WTC11 (cell line): ENCODE measurements at regions not wholly inside any gene's neighbourhood (a gene's known extent, or its start where the extent isn't known, plus 50 kb on each side); places are given as distances from the start of the nearest gene placed in this dataset.

Experiments used
- ATAC-seq: fragments of 200-7000 bp; cut with Tn5 transposase; 2 replicates; pipeline ENCODE4 v1.10.0; 2021; ENCODE audit warnings: mild to moderate bottlenecking, moderate library complexity
- CTCF ChIA-PET: fragments of 300-600 bp; sonication (Branson Sonifier 250); formaldehyde crosslinking; loops from one replicate; lab custom pipeline; 2021; ENCODE audit warnings: antibody characterized with exemption; lab: Charles Lee
- POLR2A ChIA-PET: fragments of 350-600 bp; sonication (Branson Sonifier 250); formaldehyde crosslinking; loops from one replicate; lab custom pipeline; 2021; ENCODE audit warnings: antibody characterized with exemption; lab: Charles Lee
- DNase-seq: peaks from one replicate; pipeline ENCODE4 v3.0.0; 2021; ENCODE audit warnings: low spot score
- H3K27ac Mint-ChIP-seq: 2 replicates; pipeline ENCODE4 v1.8.0; 2021; ENCODE audit warnings: mixed read lengths
- H3K27me3 Mint-ChIP-seq: 2 replicates; pipeline ENCODE4 v1.8.0; 2021; ENCODE audit warnings: low read depth, mild to moderate bottlenecking, moderate library complexity, mixed read lengths
- H3K36me3 Mint-ChIP-seq: 2 replicates; pipeline ENCODE4 v1.8.0; 2021; ENCODE audit warnings: mixed read lengths
- H3K4me1 Mint-ChIP-seq: 2 replicates; pipeline ENCODE4 v1.8.0; 2022; ENCODE audit warnings: mixed read lengths
- H3K4me3 Mint-ChIP-seq: 2 replicates; pipeline ENCODE4 v1.8.0; 2021; ENCODE audit warnings: mild to moderate bottlenecking, moderate library complexity, mixed read lengths
- H3K9me3 Mint-ChIP-seq: 2 replicates; pipeline ENCODE4 v1.8.0; 2021; ENCODE audit warnings: mixed read lengths
- ATF1 ChIP-seq: sonication (generic); formaldehyde crosslinking; IDR thresholded peaks from 2 replicates; pipeline ENCODE4 v1.8.1; 2023; ENCODE audit warnings: mild to moderate bottlenecking, moderate library complexity, missing genetic modification reagents
- FOXJ3 ChIP-seq: sonication (generic); formaldehyde crosslinking; IDR thresholded peaks from 2 replicates; pipeline ENCODE4 v1.9.0; 2021; ENCODE audit warnings: missing genetic modification reagents, mild to moderate bottlenecking, borderline replicate concordance
- GTF2I ChIP-seq: fragments of 250-450 bp; sonication (Bioruptor Pico); conservative IDR thresholded peaks from 2 replicates; pipeline ENCODE4 v1.4.0; 2021; ENCODE audit warnings: mild to moderate bottlenecking
- HMGA2 ChIP-seq: fragments of 250-450 bp; sonication (Bioruptor Pico); IDR thresholded peaks from 2 replicates; pipeline ENCODE4 v1.4.0; 2021; ENCODE audit warnings: mild to moderate bottlenecking, moderate library complexity
- IRF2 ChIP-seq: sonication (generic); formaldehyde crosslinking; IDR thresholded peaks from 2 replicates; pipeline ENCODE4 v1.8.0; 2022; ENCODE audit warnings: low read depth, missing genetic modification reagents, borderline replicate concordance
- MYBL2 ChIP-seq: sonication (generic); formaldehyde crosslinking; IDR thresholded peaks from 2 replicates; pipeline ENCODE4 v1.8.1; 2023; ENCODE audit warnings: mild to moderate bottlenecking, moderate library complexity, missing genetic modification reagents
- NFE2L1 ChIP-seq: sonication (generic); formaldehyde crosslinking; IDR thresholded peaks from 2 replicates; pipeline ENCODE4 v1.8.1; 2023; ENCODE audit warnings: missing genetic modification reagents
- NR2C2 ChIP-seq: sonication (generic); formaldehyde crosslinking; IDR thresholded peaks from 2 replicates; pipeline ENCODE4 v1.8.0; 2022; ENCODE audit warnings: mild to moderate bottlenecking, missing genetic modification reagents
- OVOL2 ChIP-seq: fragments of 250-450 bp; sonication (Bioruptor Pico); IDR thresholded peaks from 2 replicates; pipeline ENCODE4 v1.9.0; 2021; ENCODE audit warnings: mild to moderate bottlenecking, borderline replicate concordance
- TP53 ChIP-seq: sonication (generic); formaldehyde crosslinking; IDR thresholded peaks from 2 replicates; pipeline ENCODE4 v1.8.1; 2023; ENCODE audit warnings: mild to moderate bottlenecking, missing genetic modification reagents
- ZBTB21 ChIP-seq: sonication (generic); formaldehyde crosslinking; IDR thresholded peaks from 2 replicates; pipeline ENCODE4 v1.8.1; 2023; ENCODE audit warnings: mild to moderate bottlenecking, missing genetic modification reagents, borderline replicate concordance
- ZNF121 ChIP-seq: sonication (generic); formaldehyde crosslinking; IDR thresholded peaks from 2 replicates; pipeline ENCODE4 v1.8.0; 2023; ENCODE audit warnings: missing genetic modification reagents
- ZNF317 ChIP-seq: sonication (generic); formaldehyde crosslinking; IDR thresholded peaks from 2 replicates; pipeline ENCODE4 v1.8.1; 2023; ENCODE audit warnings: low read depth, mild to moderate bottlenecking, moderate library complexity, missing genetic modification reagents, borderline replicate concordance
- TF ChIP-seq, protein P1 (sequence below): sonication (generic); formaldehyde crosslinking; IDR thresholded peaks from 2 replicates; pipeline ENCODE4 v1.8.1; 2023; ENCODE audit warnings: mild to moderate bottlenecking, missing genetic modification reagents, borderline replicate concordance
- TF ChIP-seq, protein P2 (sequence below): sonication (generic); formaldehyde crosslinking; IDR thresholded peaks from 2 replicates; pipeline ENCODE4 v1.8.1; 2022; ENCODE audit warnings: mild to moderate bottlenecking, missing genetic modification reagents, moderate library complexity, borderline replicate concordance
- TF ChIP-seq, protein P3 (sequence below): fragments of 200-600 bp; IDR thresholded peaks from 2 replicates; pipeline ENCODE4 v1.8.0; 2022; ENCODE audit warnings: antibody characterized with exemption
- TF ChIP-seq, protein P4 (sequence below): sonication (generic); formaldehyde crosslinking; IDR thresholded peaks from 2 replicates; pipeline ENCODE4 v1.8.1; 2022; ENCODE audit warnings: low read depth, missing genetic modification reagents, borderline replicate concordance
- TF ChIP-seq, protein P5 (sequence below): sonication (generic); formaldehyde crosslinking; conservative IDR thresholded peaks from 2 replicates; pipeline ENCODE4 v1.8.1; 2023; ENCODE audit warnings: mild to moderate bottlenecking, low read depth, missing genetic modification reagents, moderate library complexity

DNA sequence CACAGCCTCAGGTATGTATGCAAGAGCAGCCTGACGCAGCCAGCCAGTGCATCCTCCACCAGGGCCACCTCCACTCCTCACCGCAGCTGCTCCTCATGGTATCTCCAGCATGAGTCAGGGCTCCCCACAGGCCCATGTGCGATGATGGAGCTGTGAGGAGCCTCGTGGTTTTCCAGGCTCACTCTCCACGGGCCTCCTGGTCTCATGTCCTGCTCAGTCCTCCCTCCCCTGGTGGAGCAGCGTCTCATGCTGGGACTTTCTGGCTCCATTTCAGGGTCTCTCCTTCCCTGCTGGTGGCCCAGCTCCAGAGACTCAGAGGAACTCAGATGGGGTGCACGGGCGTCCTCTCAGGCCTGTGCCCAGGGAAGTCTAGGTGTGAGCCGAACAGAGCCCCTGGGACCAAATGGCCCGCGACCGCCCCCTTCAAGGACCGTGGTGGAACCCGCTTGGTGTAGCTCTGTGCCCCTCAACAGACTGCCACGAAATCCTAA is 70.4 kb downstream of the METRNL start:
- Mint-ChIP-seq H3K4me1 (peaks cover 12% of the 10 kb centered on the region), H3K27ac (no peak overlapping the region), H3K27me3 (no peaks in the 10 kb centered on the region; the same call in 1 of the 2 replicates), H3K9me3 (peaks cover 3% of the 10 kb centered on the region; the same call in 1 of the 2 replicates), H3K4me3 (no peak overlapping the region), H3K36me3 (no peaks in the 10 kb centered on the region)
- TF ChIP-seq, protein P1, sequence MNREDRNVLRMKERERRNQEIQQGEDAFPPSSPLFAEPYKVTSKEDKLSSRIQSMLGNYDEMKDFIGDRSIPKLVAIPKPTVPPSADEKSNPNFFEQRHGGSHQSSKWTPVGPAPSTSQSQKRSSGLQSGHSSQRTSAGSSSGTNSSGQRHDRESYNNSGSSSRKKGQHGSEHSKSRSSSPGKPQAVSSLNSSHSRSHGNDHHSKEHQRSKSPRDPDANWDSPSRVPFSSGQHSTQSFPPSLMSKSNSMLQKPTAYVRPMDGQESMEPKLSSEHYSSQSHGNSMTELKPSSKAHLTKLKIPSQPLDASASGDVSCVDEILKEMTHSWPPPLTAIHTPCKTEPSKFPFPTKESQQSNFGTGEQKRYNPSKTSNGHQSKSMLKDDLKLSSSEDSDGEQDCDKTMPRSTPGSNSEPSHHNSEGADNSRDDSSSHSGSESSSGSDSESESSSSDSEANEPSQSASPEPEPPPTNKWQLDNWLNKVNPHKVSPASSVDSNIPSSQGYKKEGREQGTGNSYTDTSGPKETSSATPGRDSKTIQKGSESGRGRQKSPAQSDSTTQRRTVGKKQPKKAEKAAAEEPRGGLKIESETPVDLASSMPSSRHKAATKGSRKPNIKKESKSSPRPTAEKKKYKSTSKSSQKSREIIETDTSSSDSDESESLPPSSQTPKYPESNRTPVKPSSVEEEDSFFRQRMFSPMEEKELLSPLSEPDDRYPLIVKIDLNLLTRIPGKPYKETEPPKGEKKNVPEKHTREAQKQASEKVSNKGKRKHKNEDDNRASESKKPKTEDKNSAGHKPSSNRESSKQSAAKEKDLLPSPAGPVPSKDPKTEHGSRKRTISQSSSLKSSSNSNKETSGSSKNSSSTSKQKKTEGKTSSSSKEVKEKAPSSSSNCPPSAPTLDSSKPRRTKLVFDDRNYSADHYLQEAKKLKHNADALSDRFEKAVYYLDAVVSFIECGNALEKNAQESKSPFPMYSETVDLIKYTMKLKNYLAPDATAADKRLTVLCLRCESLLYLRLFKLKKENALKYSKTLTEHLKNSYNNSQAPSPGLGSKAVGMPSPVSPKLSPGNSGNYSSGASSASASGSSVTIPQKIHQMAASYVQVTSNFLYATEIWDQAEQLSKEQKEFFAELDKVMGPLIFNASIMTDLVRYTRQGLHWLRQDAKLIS (CRISPR knock-in tag): no peak
- TF ChIP-seq TP53 (CRISPR knock-in tag): no peak
- POLR2A ChIA-PET: no interaction called here
- DNase-seq (no peak), ATAC-seq (no peak)
- CTCF ChIA-PET: no interaction called here

DNA sequence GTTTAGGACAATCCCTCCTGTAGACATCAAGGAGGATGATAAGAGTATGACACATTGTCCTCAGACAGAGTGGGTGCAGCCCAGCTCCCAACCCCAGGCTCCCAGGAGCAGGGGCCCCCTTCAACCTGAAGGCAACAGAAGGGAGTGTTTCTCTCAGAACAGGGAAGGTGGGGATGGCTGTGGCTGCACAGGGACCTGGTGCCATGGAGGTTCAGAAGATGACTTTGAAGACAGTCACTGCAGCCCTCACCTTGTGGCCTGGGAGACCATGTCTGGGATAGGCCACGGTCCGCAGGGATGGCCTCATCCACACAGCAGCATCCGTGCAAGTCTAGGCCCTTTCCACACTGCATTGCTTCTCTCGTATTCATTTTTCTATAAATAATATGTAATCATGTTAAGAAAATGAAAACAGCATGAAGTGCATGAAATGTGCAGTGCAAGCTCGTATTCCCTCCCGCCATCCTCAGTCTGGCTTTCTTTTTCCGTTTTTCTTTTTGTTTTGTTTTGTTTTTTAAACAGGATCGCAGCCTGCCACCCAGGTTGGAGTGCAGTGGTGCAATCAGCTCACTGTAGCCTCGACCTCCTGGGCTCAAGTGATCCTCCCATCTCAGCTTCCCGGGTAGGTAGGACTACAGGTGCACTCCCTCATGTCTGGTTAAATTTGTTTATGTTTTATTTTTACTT is 71.1 kb downstream of the METRNL start:
- POLR2A ChIA-PET: no interaction called here
- Mint-ChIP-seq H3K27ac (no peak overlapping the region; the same call in 1 of the 2 replicates), H3K27me3 (no peaks in the 10 kb centered on the region), H3K36me3 (no peaks in the 10 kb centered on the region), H3K9me3 (peaks cover 3% of the 10 kb centered on the region; the same call in 1 of the 2 replicates), H3K4me1 (peaks cover 12% of the 10 kb centered on the region), H3K4me3 (no peak overlapping the region)
- CTCF ChIA-PET: no interaction called here
- ATAC-seq (no peak), DNase-seq (no peak)
- no peak for TF ChIP-seq ZNF121 (CRISPR knock-in tag)
- TF ChIP-seq, protein P2, sequence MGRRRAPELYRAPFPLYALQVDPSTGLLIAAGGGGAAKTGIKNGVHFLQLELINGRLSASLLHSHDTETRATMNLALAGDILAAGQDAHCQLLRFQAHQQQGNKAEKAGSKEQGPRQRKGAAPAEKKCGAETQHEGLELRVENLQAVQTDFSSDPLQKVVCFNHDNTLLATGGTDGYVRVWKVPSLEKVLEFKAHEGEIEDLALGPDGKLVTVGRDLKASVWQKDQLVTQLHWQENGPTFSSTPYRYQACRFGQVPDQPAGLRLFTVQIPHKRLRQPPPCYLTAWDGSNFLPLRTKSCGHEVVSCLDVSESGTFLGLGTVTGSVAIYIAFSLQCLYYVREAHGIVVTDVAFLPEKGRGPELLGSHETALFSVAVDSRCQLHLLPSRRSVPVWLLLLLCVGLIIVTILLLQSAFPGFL: no peak
- no peak for TF ChIP-seq FOXJ3 (CRISPR knock-in tag)
- TF ChIP-seq GTF2I (CRISPR knock-in tag): no peak
- TF ChIP-seq NFE2L1 (CRISPR knock-in tag): no peak
- no peak for TF ChIP-seq ATF1 (CRISPR knock-in tag)
- TF ChIP-seq ZBTB21 (CRISPR knock-in tag): no peak
- TF ChIP-seq, protein P1 (CRISPR knock-in tag): no peak
- no peak for TF ChIP-seq NR2C2 (CRISPR knock-in tag)
- TF ChIP-seq OVOL2 (CRISPR knock-in tag): no peak
- no peak for TF ChIP-seq HMGA2 (CRISPR knock-in tag)
- TF ChIP-seq, protein P3, sequence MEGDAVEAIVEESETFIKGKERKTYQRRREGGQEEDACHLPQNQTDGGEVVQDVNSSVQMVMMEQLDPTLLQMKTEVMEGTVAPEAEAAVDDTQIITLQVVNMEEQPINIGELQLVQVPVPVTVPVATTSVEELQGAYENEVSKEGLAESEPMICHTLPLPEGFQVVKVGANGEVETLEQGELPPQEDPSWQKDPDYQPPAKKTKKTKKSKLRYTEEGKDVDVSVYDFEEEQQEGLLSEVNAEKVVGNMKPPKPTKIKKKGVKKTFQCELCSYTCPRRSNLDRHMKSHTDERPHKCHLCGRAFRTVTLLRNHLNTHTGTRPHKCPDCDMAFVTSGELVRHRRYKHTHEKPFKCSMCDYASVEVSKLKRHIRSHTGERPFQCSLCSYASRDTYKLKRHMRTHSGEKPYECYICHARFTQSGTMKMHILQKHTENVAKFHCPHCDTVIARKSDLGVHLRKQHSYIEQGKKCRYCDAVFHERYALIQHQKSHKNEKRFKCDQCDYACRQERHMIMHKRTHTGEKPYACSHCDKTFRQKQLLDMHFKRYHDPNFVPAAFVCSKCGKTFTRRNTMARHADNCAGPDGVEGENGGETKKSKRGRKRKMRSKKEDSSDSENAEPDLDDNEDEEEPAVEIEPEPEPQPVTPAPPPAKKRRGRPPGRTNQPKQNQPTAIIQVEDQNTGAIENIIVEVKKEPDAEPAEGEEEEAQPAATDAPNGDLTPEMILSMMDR: no peak
- TF ChIP-seq, protein P4, sequence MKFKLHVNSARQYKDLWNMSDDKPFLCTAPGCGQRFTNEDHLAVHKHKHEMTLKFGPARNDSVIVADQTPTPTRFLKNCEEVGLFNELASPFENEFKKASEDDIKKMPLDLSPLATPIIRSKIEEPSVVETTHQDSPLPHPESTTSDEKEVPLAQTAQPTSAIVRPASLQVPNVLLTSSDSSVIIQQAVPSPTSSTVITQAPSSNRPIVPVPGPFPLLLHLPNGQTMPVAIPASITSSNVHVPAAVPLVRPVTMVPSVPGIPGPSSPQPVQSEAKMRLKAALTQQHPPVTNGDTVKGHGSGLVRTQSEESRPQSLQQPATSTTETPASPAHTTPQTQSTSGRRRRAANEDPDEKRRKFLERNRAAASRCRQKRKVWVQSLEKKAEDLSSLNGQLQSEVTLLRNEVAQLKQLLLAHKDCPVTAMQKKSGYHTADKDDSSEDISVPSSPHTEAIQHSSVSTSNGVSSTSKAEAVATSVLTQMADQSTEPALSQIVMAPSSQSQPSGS (CRISPR knock-in tag): no peak
- TF ChIP-seq MYBL2 (CRISPR knock-in tag): no peak
- no peak for TF ChIP-seq IRF2 (CRISPR knock-in tag)
- no peak for TF ChIP-seq ZNF317
- TF ChIP-seq, protein P5, sequence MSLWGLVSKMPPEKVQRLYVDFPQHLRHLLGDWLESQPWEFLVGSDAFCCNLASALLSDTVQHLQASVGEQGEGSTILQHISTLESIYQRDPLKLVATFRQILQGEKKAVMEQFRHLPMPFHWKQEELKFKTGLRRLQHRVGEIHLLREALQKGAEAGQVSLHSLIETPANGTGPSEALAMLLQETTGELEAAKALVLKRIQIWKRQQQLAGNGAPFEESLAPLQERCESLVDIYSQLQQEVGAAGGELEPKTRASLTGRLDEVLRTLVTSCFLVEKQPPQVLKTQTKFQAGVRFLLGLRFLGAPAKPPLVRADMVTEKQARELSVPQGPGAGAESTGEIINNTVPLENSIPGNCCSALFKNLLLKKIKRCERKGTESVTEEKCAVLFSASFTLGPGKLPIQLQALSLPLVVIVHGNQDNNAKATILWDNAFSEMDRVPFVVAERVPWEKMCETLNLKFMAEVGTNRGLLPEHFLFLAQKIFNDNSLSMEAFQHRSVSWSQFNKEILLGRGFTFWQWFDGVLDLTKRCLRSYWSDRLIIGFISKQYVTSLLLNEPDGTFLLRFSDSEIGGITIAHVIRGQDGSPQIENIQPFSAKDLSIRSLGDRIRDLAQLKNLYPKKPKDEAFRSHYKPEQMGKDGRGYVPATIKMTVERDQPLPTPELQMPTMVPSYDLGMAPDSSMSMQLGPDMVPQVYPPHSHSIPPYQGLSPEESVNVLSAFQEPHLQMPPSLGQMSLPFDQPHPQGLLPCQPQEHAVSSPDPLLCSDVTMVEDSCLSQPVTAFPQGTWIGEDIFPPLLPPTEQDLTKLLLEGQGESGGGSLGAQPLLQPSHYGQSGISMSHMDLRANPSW (CRISPR knock-in tag): no peak
